H1 (cell line): ENCODE measurements at regions not wholly inside any gene's neighbourhood (a gene's known extent, or its start where the extent isn't known, plus 50 kb on each side); places are given as distances from the start of the nearest gene placed in this dataset.

Experiments used
- ASH2L ChIP-seq: fragments of 200-600, 300-600 bp; sonication (generic); IDR thresholded peaks from one replicate; pipeline ENCODE4 v1.7.1; 2017; ENCODE audit warnings: low read length
- CEBPB ChIP-seq: IDR thresholded peaks from 2 replicates; pipeline ENCODE4 v1.6.1; 2012; ENCODE audit warnings: low read depth, low read length
- CHD2 ChIP-seq: IDR thresholded peaks from 2 replicates; pipeline ENCODE4 v1.6.1; 2012; ENCODE audit warnings: low read length, improper control_type of control experiment
- HDAC6 ChIP-seq: IDR thresholded peaks from one replicate; pipeline ENCODE4 v1.7.1; 2012; ENCODE audit warnings: low read depth, mild to moderate bottlenecking, inconsistent platforms, low read length, moderate library complexity
- TAF1 ChIP-seq: IDR thresholded peaks from 2 replicates; pipeline ENCODE4 v1.6.1; 2011; ENCODE audit warnings: mild to moderate bottlenecking, low read depth, low read length

DNA sequence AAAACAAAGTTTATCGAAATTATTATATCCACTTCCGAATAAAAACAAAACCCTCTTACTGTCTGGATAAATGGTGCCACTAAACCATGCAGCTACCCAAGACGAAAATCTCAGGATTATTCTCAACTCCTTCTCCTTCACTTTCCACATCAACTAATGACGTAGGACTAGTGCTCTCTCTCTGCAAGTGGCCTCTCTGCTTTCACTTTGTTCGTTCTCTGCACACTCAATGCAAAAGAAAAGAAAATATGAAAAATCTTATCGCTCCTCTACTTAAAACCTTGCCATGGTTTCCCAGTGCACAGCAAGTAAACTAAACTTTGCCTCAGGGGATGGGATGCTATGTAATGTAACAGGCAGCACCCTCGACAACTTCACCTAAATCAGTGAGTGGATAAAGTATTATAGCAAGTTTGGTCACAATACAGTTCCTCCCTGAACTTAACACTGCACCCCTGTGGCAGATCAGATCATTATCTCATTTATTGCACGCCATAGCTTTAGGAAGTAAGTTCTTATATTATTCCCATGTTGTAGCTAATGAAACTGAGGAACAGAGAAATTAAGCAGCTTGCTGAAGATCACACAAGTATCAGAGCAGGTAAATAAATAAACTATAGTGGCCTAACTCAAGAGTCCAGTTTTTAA is 262.7 kb upstream of the GADL1 start (continued):
- TF ChIP-seq ASH2L (no peak), CEBPB (no peak), TAF1 (no peak), CHD2 (no peak), HDAC6 (no peak)
